ENCODE measurements at regions not wholly inside any gene's neighbourhood (a gene's known extent, or its start where the extent isn't known, plus 50 kb on each side); places are given as distances from the start of the nearest gene placed in this dataset.
"Not testable (repeated sequence)": the region's sequence is repeated elsewhere in the genome, so short reads cannot be mapped to it uniquely, and the experiment has no call there.

DNA sequence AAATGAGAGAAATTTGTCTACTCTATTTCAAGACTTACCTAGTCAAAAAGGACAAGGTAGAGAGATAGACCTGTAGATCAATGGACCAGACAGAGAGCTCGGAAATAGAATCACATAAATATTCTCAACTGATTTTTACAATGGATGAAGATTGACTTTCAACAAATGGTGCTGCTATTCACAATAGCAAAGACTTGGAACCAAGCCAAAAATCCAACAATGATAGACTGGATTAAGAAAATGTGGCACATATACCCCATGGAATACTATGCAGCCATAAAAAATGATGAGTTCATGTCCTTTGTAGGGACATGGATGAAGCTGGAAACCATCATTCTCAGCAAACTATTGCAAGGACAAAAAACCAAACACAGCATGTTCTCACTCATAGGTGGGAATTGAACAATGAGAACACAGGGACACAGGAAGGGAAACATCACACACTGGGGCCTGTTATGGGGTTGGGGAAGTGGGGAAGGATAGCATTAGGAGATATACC lies 1128.2 kb downstream of the UQCRFS1 start:
- not testable (repeated sequence) for DNase-seq

DNA sequence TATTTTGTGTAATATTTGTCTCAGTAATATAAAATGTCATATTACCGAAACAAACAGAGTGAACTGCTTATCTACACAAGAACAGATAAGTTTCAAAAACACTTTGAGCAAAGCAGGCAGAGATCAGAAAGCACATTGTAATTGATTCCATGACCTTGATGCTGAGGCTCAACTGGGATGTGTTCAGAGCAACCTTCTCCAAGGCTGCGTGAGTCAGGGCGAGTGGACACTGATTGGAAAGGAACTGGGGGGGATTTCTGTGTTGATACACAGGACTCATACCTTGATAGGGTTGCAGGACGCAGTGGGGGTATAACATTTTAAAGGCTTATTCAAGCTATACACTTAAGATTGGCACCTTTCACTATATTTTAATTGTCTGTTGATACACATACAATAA lies 1136.3 kb downstream of the UQCRFS1 start:
- DNase-seq, result no peak

DNA sequence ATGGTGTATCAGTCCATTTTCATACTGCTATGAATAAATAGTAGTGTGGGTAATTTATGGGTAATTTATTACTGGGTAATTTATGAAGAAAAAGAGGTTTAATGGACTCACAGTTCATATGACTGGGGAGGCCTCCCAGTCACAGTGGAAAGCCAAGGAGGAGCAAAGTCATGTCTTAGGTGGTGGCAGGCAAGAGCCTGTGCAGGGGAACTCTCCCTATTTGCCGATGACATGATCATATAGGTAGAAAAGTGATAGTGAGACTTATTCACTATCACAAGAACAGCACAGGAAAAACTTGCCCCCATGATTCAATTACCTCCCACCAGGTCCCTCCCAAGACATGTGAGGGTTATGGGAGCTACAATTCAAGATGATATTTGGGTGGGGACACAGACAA lies 1137.7 kb downstream of the UQCRFS1 start:
- DNase-seq, result no peak

DNA sequence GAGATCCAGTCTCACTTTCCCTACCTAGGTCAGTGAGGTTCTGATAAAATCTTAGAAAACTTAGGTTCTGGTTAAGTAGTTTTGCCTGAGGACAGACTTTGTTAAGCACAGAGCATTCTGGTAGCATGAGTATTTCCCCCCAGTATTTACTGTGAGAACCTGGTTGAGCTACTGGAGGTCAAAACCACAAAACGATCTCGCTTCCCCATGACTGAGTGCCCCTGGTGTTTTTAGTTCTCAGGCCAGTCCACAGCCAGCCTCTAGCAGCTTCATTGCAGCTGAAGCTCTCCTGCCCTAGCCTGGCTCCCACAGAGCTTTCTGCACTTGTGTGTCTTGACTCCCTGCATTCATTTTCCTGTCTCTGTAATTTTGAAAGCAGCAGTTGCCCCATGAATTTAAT lies 1138.2 kb downstream of the UQCRFS1 start:
- DNase-seq, result no peak

DNA sequence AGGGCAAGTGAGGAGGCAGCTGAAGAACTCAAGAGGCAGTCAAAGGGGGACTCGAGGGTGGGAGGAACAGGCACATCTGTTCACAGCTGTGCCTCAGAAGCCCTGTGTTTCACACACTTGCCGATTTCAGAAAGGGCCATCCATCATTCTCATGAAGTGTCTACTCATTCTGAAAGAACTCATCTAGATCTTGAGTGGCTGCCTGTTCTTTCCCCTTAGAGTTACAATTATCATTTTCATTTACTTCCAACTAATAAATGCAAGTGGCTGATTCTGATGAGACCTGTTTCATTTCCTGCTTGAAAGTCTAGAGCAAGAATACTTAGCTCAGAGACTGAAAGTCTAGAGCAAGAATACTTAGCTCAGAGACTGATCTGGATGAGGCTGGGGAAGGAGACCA lies 1145.1 kb downstream of the UQCRFS1 start:
- DNase-seq, result no peak

DNA sequence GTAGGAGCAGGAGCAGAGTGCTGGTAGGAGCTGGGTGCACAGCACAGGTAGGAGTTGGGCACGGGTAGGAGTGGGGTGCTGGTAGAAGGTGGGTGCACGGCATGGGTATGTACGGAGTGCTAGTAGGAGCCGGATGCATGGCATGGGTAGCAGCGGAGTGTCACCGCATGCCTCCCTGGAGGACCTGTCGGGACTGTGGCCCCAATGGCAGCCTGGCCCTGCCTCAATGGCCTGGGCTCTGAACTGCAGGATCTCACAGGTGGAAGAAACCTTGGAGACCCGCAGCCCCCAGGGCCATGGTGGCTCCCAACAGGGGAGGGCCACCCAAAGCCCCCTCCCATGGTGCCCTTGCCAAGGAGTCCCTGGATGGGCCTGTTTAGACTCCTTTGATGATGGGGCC lies 1146.0 kb downstream of the UQCRFS1 start:
- DNase-seq, result no peak

DNA sequence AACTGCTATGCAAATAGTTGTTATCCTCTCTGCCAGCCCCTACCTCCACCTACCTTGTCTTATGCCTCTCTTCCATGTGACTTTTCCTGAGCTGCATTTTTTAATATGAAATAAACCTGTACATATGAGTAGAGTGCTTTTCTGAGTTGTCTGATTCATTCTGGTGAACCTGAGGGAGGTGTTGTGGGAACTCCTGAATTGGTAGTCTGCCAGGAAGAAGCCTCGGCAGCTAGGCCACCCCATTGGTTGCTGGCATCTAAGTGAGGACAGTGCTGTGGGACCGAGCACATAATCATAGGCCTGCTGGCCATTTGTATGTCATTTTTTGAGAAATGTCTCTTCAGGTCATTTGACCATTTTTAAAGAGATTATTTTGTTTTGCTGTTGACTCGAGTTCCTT lies 1146.8 kb downstream of the UQCRFS1 start:
- DNase-seq, result no peak

DNA sequence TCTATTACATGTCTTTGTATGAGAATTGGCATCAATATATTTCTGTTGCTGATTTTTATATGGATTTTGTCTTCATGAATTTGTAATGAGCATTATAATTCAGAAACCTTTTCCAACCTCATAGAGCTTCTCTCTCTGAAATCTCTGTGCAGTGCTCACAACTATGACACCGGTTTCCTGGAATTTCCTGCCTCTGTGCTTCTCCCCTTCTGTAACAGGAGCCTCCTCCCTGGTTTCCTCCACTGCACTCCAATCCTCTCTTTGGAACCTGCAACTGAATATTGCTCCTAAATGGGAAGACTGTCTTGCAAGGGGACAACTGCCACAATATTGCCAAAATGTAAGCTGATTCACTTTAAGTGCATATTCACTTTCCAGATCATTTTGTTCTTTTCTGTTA lies 1147.9 kb downstream of the UQCRFS1 start:
- DNase-seq, result no peak

DNA sequence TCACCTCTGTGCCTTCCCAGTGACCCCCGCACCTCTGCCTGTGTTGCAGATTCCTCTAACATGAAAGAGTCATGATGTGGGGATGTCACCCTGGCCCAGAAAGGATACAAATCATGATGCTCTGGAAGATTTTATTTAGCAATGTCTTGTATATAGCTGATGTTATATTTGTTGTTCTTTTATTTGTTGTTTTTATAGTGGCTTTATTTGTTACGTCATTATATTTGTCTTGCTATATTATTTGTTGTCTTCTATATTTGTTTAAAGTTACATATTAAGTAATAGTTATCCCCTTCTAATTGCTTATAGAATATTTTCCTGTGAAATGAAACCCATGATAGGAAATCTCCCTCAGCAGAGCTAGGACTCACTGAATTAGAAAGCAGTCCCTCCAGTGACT lies 1149.2 kb downstream of the UQCRFS1 start:
- no peak for DNase-seq

DNA sequence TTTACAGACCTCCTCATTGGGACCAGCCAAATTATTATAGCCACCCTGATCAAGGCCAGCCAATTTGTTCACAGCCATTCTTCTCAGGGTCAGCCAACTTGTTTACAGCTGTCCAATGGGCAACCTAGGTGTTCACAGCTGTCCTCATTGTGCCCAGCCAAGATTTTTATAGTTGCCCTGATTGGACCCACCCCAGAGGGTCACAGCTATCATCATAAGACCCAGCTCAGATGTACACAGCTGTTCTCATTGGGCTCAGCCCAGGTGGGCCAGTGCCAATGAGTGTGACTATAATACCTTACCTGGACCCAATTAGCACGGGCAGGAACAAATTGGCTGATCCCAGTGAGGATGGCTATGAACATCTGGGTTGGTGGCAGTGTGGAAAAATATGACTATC lies 1151.8 kb downstream of the UQCRFS1 start:
- no peak for DNase-seq

DNA sequence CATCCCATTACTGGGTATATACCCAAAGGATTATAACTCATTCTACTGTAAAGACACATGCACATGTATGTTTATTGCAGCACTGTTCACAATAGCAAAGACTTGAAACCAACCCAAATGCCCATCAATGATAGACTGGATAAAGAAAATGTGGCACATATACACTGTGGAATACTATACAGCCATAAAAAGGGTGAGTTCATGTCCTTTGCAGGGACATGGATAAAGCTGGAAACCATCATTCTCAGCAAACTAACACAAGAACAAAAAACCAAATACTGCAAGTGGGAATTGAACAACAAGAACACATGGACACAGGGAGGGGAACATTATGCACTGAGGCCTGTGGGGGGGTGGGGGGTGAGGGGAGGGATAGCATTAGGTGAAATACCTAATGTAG lies 1155.9 kb downstream of the UQCRFS1 start:
- not testable (repeated sequence) for DNase-seq

DNA sequence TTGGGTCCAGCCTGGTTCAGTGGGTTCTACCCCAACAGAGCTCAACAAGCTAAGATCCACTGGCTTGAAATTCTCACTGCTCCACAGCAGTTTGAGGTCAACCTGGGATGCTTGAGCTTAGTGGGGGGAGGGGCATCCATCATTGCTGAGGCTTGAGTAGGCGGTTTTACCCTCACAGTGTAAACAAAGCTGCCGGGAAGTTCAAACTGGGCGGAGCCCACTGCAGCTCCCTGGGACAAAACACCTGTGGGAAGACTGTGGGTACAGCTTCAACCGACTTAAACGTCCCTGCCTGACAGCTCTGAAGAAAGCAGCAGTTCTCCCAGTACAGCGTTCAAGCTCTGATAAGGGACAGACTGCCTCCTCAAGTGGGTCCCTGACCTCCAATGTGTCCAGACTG lies 1161.9 kb downstream of the UQCRFS1 start:
- no peak for DNase-seq

DNA sequence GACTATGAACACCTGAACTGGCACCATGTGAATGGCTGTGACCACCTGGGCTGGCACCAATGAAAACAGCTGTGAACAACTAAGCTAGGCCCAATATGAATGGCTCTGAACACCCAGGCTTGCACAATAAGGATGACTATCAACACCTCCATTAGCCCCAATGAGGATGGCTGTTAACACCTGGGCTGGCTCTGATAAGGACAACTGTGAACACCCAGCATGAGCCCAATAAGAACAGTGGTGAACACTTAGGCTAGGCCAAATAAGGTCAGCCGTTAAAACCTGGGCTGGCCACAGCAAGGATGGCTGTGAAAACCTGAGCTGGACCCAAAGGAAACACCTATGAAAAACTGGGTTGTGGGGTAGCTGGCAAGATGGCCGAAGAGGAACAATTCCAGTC lies 1163.1 kb downstream of the UQCRFS1 start:
- DNase-seq, result no peak

DNA sequence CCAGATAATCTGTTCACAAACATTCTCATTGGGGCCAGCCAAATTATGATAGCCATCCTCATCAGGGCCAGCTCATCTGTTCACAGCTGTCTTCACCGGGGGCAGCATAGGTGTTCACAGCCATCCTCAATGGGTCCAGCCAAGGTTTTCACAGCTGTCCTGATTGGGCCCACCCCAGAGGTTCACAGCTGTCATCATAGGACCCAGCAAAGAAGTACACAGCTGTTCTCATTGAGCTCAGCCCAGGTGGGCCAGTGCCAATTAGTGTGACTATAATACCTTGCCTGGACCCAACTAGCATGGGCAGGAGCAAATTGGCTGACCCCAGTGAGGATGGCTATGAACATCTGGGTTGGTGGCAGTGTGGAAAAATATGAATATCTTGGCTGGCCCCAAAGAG lies 1166.0 kb downstream of the UQCRFS1 start:
- DNase-seq, result no peak

DNA sequence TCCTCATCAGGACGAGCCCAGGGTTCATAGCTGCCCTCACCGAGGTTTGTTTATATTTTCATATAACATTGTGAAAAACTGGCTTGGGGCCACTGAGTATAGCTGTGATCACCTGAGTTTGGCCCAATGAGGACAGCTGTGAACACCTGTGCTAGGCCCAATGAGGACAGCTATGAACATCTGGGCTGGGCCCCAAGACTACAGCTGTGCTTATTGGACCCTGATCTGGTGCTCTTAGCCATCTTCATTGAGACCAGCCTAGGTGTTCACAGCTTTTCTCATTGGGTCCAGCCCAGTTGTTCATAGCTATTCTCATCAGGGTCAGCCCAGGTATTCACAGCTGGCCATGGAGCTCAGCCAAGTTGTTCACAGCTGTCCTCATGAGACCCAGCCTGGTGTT lies 1167.3 kb downstream of the UQCRFS1 start:
- no peak for DNase-seq

DNA sequence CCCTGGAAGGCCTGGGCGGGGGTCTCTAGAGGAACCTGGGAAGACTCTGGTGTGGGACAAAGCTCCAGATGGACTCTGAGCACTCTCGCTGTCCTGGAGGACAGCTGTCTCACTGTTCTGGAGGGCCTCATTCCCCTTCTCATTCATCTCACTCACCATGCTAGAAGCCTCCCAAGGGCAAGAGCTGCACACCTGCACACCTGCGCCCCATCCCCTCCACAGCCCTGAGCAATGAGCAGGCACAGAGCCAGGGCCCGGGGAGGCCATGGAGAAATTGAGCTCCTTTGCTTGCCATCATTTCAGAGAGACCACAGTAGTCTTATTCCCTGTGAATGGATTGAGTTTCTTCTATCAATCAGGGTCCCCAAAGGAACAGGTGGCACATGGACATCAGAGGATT lies 1168.5 kb downstream of the UQCRFS1 start:
- DNase-seq, result no peak

DNA sequence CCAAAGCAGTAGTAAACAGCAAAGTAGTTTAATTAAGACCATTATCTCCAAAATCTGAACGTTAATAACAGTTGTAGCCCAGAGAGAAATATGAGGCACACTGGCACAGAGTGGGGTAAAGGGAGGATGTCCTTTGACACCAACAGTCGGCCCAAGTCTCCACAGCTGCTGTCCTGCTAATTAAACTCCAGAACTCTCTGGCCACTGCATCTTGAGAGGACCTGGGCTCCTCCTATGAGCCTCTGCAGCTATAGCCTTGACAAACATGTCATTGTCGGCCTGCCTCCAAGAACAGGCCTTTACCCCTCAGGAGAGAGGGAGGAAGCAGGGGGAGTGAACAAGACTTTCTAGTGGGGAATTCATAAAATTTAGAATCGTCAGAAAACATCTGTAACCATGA lies 1170.4 kb downstream of the UQCRFS1 start:
- DNase-seq, result no peak

DNA sequence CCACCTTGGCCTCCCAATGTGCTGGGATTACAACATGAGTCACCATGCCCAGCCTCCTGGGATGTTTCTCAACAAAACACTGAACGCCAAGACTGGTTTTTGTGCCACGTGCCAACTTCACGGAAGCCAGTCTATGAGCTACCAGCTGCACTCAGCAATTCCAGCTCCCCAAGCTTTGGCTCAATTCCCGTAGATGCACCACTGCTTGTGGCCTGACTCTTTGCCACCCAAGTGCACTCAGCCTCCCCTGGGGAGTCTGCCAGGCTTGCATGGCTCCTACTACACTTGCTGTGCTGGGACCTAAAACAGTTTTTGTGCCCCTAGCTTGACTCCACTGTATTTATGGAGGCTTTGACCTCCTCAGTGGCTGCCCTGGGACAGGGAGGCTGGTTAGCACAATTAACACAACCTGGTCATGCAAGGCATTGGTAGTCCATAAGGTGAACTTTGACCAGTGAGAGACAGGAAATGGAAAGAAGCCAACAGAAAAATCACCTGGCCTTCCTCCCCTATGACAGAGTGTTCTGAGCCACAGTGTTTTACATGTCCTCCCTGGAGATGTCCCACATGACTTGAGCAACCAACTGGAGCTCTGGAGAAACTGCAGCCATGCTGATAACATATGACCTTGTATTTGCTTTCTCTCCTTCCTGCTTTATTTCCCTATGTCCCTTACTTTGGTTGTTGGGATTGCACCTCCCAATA lies 1173.1 kb downstream of the UQCRFS1 start:
- no peak for DNase-seq

DNA sequence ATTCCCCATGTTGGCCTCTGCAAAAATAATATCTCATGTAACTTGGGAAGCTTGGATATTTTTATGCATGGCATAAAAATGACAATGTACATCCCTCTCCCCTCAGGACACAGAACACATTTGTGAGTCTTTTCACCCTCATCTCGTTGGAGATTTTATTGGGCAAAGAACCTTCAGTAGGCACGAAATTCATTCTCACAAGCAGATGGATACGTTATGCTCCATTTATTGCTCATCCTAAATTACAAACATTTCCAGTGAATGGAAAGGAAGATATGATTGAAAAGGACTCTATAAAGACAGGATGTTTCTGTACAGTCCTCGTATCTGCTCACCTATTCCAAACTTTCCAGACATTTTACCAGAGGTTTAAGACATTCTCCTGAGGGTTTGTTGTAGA lies 1175.8 kb downstream of the UQCRFS1 start:
- DNase-seq, result no peak

DNA sequence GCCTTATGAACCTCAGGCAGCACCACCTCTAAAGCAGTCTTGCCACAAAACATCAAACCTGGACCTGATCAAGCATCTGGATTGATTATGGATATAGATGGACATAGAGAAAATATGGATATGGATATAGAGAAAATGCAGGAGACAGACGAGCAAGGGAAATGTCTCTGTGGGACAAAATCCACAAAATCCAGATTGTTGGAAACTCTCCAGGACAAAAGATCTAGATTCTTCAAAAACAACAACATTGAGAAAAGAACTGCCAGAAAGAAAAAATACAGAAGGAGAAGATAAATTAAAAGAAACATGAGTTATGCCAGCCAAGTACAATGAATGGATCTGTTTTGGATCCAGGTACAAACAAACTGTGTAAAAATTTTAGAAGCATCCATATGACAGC lies 1176.5 kb downstream of the UQCRFS1 start:
- no peak for DNase-seq

DNA sequence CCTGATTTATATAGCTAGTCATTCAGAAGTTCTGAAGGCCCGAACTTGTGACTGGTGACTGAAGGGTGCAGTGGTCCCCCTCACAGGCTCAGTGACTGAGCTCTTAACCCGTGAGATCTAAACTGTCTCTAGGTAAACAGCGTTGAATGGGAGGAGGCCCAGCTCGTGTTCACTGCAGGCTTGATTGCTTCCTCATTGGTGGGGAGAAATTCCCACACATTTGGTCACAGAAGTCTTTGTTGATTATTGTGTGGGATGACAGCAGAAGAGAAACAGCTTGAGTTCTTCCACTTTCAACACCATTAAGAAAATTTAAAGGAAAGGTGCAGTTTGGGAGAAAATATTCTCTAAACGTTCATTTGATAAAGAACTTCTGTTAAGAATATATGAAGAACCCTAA lies 1178.0 kb downstream of the UQCRFS1 start:
- no peak for DNase-seq

DNA sequence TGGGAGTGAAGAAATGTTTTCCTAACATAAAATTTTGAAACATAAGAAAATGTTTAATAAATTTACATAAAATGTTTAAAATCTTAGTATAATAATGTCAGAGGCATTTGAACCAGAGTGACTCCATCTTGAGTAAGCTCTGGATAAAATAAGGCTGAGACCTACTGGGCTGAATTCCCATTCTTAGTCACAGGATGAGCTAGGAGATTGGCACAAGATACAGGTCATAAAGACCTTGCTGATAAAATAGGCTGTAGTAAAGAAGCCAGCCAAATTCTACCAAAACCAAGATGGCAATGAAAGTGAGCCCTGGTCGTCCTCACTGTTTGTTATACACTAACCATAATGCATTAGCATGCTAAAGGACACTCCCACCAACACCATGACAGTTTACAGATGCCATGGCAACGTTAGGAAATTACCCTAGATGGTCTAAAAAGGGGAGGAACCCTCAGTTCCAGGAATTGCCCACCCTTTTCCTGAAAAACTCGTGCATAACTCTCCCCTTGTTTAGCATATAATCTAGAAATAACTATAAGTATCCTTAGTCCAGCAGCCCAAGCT lies 1184.0 kb downstream of the UQCRFS1 start:
- DNase-seq, result no peak

DNA sequence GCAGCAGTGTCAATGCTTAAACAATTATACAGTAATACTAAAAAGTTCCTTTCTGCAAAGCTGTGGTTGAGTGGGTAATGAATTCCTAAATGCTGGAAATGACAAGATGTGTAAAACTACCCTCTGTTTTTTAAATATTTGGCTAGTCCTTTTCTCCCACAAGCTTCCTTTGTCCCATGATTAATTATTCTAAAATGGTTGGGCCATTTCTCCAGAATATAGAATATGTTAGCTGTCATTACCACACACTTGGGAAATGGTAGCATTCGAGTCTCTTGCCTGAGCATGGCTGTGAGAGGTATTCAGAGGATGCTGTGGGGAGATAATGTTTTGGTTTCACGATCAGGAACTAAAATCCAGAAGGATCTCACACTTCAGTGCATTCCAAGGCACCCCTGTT lies 1185.8 kb downstream of the UQCRFS1 start:
- no peak for DNase-seq

DNA sequence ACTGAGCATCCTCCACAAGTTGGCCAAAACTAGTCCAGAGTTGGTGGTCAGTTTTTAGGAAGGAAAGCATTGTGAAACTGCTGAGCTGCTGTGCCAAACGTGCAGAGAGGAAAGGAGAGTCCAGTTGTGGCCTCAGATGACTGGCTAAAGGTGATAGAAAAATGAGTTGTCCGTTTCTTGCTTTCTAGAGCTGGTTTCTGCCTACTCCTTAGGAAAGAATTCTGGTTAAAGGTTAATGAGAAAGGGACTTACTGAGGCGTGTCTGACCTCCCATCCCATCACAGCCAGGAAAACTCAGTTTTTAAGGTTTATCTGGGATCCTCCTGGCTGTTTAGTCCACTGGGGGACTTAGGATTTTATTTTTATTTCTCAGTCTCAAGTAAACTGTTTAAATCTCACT lies 1186.3 kb downstream of the UQCRFS1 start:
- DNase-seq, result no peak

DNA sequence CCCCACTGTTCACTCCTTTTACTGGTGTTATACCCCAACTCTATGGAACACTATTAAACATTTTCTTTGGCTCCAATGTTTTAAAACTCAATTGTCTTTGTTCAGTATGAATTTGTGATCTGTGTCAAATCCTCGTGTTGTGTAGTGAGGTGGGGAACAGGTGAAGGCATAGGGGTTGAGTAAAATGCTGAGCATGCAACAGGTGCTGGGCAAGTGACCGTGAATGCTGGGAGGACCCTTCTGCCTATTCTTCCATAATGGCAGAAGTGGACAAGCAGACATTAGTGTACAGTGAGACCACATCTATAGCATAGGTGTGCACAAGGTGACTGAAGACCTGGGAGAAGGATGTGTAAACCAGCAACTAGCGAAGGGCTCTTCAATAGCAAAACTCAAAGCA lies 1188.0 kb downstream of the UQCRFS1 start:
- DNase-seq, result no peak

All from fibroblast of skin of right quadriceps (primary cell).